Loucy (cell line): ENCODE measurements at regions not wholly inside any gene's neighbourhood (a gene's known extent, or its start where the extent isn't known, plus 50 kb on each side); places are given as distances from the start of the nearest gene placed in this dataset.

Source experiments
- H2AFZ ChIP-seq: fragments of 200-600 bp; sonication (generic); 2 replicates; pipeline ENCODE4 v1.6.0; 2016; ENCODE audit warnings: antibody characterized with exemption, mild to moderate bottlenecking, low read length, moderate library complexity
- H3F3A ChIP-seq: fragments of 200-600 bp; 2 replicates; pipeline ENCODE4 v1.6.0; 2016; ENCODE audit warnings: antibody characterized with exemption, low read depth, mild to moderate bottlenecking
- H3K27me3 ChIP-seq: fragments of 200-600 bp; sonication (generic); 2 replicates; pipeline ENCODE4 v1.6.1; 2014; ENCODE audit warnings: low read length, mild to moderate bottlenecking; ENCODE audit not compliant: insufficient read depth, poor library complexity, severe bottlenecking
- H3K36me3 ChIP-seq: fragments of 200-600 bp; sonication (generic); 2 replicates; pipeline ENCODE4 v1.6.1; 2016; ENCODE audit warnings: low read length; ENCODE audit not compliant: insufficient read depth
- H3K4me1 ChIP-seq: fragments of 200-600 bp; sonication (generic); 2 replicates; pipeline ENCODE4 v1.5.1; 2014; ENCODE audit warnings: low read length, mild to moderate bottlenecking; ENCODE audit not compliant: insufficient read depth, poor library complexity, severe bottlenecking
- H3K4me2 ChIP-seq: fragments of 200-600 bp; sonication (generic); 2 replicates; pipeline ENCODE4 v1.6.0; 2014; ENCODE audit warnings: antibody characterized with exemption, low read length, low read depth, mild to moderate bottlenecking; ENCODE audit not compliant: poor library complexity, severe bottlenecking
- H3K4me3 ChIP-seq: fragments of 200-600 bp; sonication (generic); 2 replicates; pipeline ENCODE4 v1.5.1; 2014; ENCODE audit warnings: low read length, mild to moderate bottlenecking, mixed read lengths; ENCODE audit not compliant: poor library complexity, severe bottlenecking
- H3K79me2 ChIP-seq: fragments of 200-600 bp; sonication (generic); 2 replicates; pipeline ENCODE4 v1.6.1; 2014; ENCODE audit warnings: low read length; ENCODE audit not compliant: insufficient read depth
- H3K9ac ChIP-seq: fragments of 200-600 bp; sonication (generic); 2 replicates; pipeline ENCODE4 v1.6.0; 2014; ENCODE audit warnings: mild to moderate bottlenecking, low read depth, low read length, moderate library complexity; ENCODE audit not compliant: poor library complexity, severe bottlenecking
- H3K9me2 ChIP-seq: fragments of 200-600 bp; sonication (generic); replicated peaks from 2 replicates; pipeline ENCODE4 v1.6.1; 2016; ENCODE audit warnings: low read depth, low read length, mixed read lengths
- H3K9me3 ChIP-seq: fragments of 200-600 bp; sonication (generic); 2 replicates; pipeline ENCODE4 v1.6.1; 2014; ENCODE audit warnings: mild to moderate bottlenecking, antibody characterized with exemption, low read length, low read depth; ENCODE audit not compliant: insufficient read depth
- H4K20me1 ChIP-seq: fragments of 200-600 bp; sonication (generic); 2 replicates; pipeline ENCODE4 v1.6.0; 2014; ENCODE audit warnings: antibody characterized with exemption, low read length, mild to moderate bottlenecking; ENCODE audit not compliant: insufficient read depth, poor library complexity, severe bottlenecking
- CTCF ChIP-seq: fragments of 200-600 bp; sonication (generic); conservative IDR thresholded peaks from 2 replicates; pipeline ENCODE4 v1.5.1; 2014; ENCODE audit warnings: mild to moderate bottlenecking, antibody characterized with exemption, low read length
- EZH2phosphoT487 ChIP-seq: fragments of 200-600 bp; IDR thresholded peaks from 2 replicates; pipeline ENCODE4 v1.6.1; 2018; ENCODE audit warnings: antibody characterized with exemption, mild to moderate bottlenecking, moderate library complexity, borderline replicate concordance

DNA sequence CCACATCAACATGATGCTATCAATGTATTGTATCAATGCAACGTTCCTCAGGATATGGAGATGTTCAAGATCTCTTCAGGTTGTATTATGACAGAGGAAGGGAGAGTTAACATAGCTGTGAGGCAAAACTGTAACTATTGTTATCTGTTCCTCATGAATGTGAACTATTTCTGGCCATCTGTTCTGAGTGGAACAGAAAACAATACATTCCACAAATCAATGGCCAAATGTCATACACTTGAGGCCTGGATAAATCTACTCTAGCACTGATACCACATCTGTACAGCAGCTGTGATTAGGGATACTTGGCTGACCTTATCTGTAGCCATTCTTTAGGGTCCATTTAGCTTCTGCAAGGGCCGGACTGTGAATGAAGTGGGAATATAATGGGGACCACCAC lies 447.9 kb downstream of the IRS1 start:
- no peaks in the 10 kb centered on the region for H3K36me3 ChIP-seq
- H3K4me3 ChIP-seq, result no peak overlapping the region
- H3K9ac ChIP-seq, result no peak overlapping the region
- H3K27me3 ChIP-seq, result no peaks in the 10 kb centered on the region
- H3K4me2 ChIP-seq, result no peak overlapping the region
- H3K9me2 ChIP-seq, result no peaks in the 10 kb centered on the region
- no peaks in the 10 kb centered on the region for H3K79me2 ChIP-seq
- no peaks in the 10 kb centered on the region for H3K4me1 ChIP-seq
- TF ChIP-seq EZH2phosphoT487 (no peak), CTCF (no peak)
- H3F3A ChIP-seq, result no peaks in the 10 kb centered on the region
- no peaks in the 10 kb centered on the region for H4K20me1 ChIP-seq
- no peaks in the 10 kb centered on the region for H3K9me3 ChIP-seq
- H2AFZ ChIP-seq, result no peak overlapping the region

DNA sequence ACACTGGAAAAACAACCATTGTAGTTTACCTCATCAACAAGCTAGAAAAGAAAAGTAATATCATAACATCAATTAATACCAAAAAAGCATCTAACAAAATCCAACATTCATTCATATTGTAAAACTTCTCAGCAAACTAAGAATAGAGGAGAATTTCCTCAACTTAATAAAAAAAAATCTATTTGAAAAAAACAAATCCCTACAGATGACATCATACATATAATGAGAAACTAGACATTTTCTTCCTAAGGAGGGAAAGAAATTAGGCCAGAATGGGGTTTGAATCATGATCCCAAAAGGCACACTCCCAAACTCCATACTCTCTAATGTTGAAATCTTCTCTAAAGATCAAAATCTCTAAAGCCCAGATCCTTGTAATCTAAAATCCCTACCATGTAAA lies 460.0 kb downstream of the IRS1 start:
- Histone ChIP-seq H3K9ac (no peak overlapping the region), H3K4me1 (no peaks in the 10 kb centered on the region), H3K4me3 (no peak overlapping the region), H3K79me2 (no peaks in the 10 kb centered on the region), H3F3A (no peaks in the 10 kb centered on the region), H3K4me2 (no peak overlapping the region), H2AFZ (no peak overlapping the region), H3K9me3 (no peaks in the 10 kb centered on the region), H4K20me1 (no peaks in the 10 kb centered on the region), H3K36me3 (no peaks in the 10 kb centered on the region), H3K9me2 (no peaks in the 10 kb centered on the region), H3K27me3 (no peaks in the 10 kb centered on the region)
- TF ChIP-seq EZH2phosphoT487, result no peak
- no peak for TF ChIP-seq CTCF

DNA sequence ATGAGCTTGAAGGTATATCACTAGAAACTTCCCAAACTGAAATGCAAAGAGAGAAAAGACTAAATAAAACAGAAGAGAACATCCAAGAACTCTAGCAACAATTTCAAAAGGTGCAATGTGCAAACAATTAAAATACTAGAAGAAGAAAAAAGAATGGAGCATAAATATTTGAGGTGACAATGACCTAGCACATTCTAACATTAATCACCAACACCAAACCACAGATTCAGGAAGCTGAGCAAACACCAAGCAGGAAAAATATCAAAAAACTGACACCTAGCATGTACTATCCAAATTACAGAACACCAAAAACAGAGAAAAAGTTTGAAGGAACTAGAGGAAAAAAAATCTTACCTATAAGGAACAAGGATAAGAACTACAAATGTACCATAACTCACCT lies 460.8 kb downstream of the IRS1 start:
- Histone ChIP-seq H3K36me3 (no peaks in the 10 kb centered on the region), H2AFZ (no peak overlapping the region), H3K27me3 (no peaks in the 10 kb centered on the region), H3K4me1 (no peaks in the 10 kb centered on the region), H3F3A (no peaks in the 10 kb centered on the region), H3K4me3 (no peak overlapping the region), H3K9me3 (no peaks in the 10 kb centered on the region), H4K20me1 (no peaks in the 10 kb centered on the region), H3K4me2 (no peak overlapping the region), H3K9ac (no peak overlapping the region), H3K79me2 (no peaks in the 10 kb centered on the region), H3K9me2 (no peaks in the 10 kb centered on the region)
- no peak for TF ChIP-seq EZH2phosphoT487
- no peak for TF ChIP-seq CTCF
